ENCODE measurements at regions not wholly inside any gene's neighbourhood (a gene's known extent, or its start where the extent isn't known, plus 50 kb on each side); places are given as distances from the start of the nearest gene placed in this dataset.

DNA sequence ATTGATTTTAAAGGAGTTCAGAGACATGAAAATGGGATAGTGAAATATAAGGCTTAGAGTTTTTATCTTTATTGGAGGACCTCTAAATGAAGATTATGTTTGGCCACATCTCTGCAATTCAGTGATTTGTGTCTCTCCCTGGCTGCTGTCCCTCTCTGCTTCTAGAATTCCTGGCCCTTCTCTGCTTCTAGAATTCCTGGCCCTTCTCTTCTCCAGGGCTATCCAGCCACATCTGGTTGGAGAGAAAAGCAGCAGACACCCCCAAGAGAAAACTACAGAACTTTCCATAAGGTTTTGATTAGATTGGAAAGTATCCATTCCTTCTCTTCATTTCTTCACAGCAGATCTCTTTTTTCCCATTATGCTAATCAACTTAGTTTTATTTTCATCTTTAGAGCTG is 135.5 kb downstream of the NPY start:
- ChIA-PET CTCF (interaction anchor here (1.4 kb wide), 1 partner anchor 130 kb away, joined by 4 read pairs; no protein-coding TSS in a partner anchor), RAD21 (ENCODE audit: unreplicated experiment) (no interaction called here), POLR2A (no interaction called here), SMC1A (ENCODE audit: uncharacterized antibody, unreplicated experiment) (interaction anchor here (0.6 to 1.6 kb wide), 3 partner anchors 11 to 84 kb away, joined by 3 read pairs; no protein-coding TSS in a partner anchor)
- no peak for DNase-seq (ENCODE audit: low read depth, low spot score)
- H3K79me2 ChIP-seq (ENCODE audit: control insufficient read depth, insufficient read depth, low read length), result no peaks in the 10 kb centered on the region
- TF ChIP-seq KAT2A (conservative IDR thresholded peaks at IDR 0.05; ENCODE audit: control insufficient read depth, low read depth, low read length) (no peak), HDGF (IDR thresholded peaks at IDR 0.05) (no peak), SIN3A (IDR thresholded peaks at IDR 0.05; ENCODE audit: low read depth, low read length) (no peak), HCFC1 (IDR thresholded peaks at IDR 0.05; ENCODE audit: low read length) (no peak)
- TF ChIP-seq, protein P1, sequence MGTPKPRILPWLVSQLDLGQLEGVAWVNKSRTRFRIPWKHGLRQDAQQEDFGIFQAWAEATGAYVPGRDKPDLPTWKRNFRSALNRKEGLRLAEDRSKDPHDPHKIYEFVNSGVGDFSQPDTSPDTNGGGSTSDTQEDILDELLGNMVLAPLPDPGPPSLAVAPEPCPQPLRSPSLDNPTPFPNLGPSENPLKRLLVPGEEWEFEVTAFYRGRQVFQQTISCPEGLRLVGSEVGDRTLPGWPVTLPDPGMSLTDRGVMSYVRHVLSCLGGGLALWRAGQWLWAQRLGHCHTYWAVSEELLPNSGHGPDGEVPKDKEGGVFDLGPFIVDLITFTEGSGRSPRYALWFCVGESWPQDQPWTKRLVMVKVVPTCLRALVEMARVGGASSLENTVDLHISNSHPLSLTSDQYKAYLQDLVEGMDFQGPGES (IDR thresholded peaks at IDR 0.05), result no peak
- TF ChIP-seq, protein P2, sequence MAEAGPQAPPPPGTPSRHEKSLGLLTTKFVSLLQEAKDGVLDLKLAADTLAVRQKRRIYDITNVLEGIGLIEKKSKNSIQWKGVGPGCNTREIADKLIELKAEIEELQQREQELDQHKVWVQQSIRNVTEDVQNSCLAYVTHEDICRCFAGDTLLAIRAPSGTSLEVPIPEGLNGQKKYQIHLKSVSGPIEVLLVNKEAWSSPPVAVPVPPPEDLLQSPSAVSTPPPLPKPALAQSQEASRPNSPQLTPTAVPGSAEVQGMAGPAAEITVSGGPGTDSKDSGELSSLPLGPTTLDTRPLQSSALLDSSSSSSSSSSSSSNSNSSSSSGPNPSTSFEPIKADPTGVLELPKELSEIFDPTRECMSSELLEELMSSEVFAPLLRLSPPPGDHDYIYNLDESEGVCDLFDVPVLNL (IDR thresholded peaks at IDR 0.05; ENCODE audit: low read depth, low read length), result no peak
- H3K27ac ChIP-seq (ENCODE audit: control insufficient read depth, insufficient read depth), result no peak overlapping the region
- intact Hi-C loops (cut with micrococcal nuclease; ENCODE audit: unreplicated experiment), result no loop called here
- H3K9me3 ChIP-seq (replicated peaks; ENCODE audit: control insufficient read depth, insufficient read depth, low read length), result no peaks in the 10 kb centered on the region; the same call in 2 of the 3 replicates
- no TSS peak for BruUV-seq (replicated peaks)
- no peak overlapping the region for H2AFZ ChIP-seq (ENCODE audit: control insufficient read depth, low read depth, low read length)
- H3K4me3 ChIP-seq, result no peak overlapping the region
- no peak overlapping the region for H3K9ac ChIP-seq (ENCODE audit: control insufficient read depth, insufficient read depth, low read length)
- FAIRE-seq, result no peak
- no peaks in the 10 kb centered on the region for H4K20me1 ChIP-seq (ENCODE audit: control insufficient read depth, insufficient read depth)
- no peaks in the 10 kb centered on the region; a peak in 1 of 4 replicates for H3K27me3 ChIP-seq (replicated peaks in 1 of 2; ENCODE audit: control insufficient read depth in 2 of 2, insufficient read depth in 2 of 2, low read length in 1 of 2)
- in situ Hi-C loops (cut with MboI), result no loop called here
- H3K36me3 ChIP-seq (ENCODE audit: control insufficient read depth in 2 of 2, insufficient read depth in 2 of 2, low read length in 1 of 2), result no peaks in the 10 kb centered on the region
- no peaks in the 10 kb centered on the region for H3K4me1 ChIP-seq (ENCODE audit: control insufficient read depth, insufficient read depth, low read length)
- ATAC-seq, result no peak
- no peak overlapping the region for H3K4me2 ChIP-seq (ENCODE audit: control insufficient read depth, insufficient read depth)

Measured in GM12878 (cell line).